Activated naive CD4-positive, alpha-beta T cell treated with anti-CD3 and anti-CD28 coated beads for 36 hours (primary cell): ENCODE measurements at regions not wholly inside any gene's neighbourhood (a gene's known extent, or its start where the extent isn't known, plus 50 kb on each side); places are given as distances from the start of the nearest gene placed in this dataset.
A peak's percentile ranks its signal among the peaks of the same experiment; 100 is the strongest.
"Not testable (repeated sequence)": the region's sequence is repeated elsewhere in the genome, so short reads cannot be mapped to it uniquely, and the experiment has no call there.

ENCODE experiments used
- CTCF ChIA-PET: fragments of 350-600 bp; sonication (Branson Sonifier 250); formaldehyde crosslinking; loops from one replicate; lab custom pipeline; 2021; ENCODE audit warnings: antibody characterized with exemption; lab: Charles Lee
- DNase-seq: peaks from one replicate; pipeline ENCODE4 v3.0.0-alpha.2; 2020
- H3K27ac Mint-ChIP-seq: one replicate; pipeline ENCODE4 v1.8.0; 2021; ENCODE audit warnings: mild to moderate bottlenecking, mixed read lengths
- H3K27me3 Mint-ChIP-seq: one replicate; pipeline ENCODE4 v1.8.0; 2021; ENCODE audit warnings: low read depth, mixed read lengths
- H3K36me3 Mint-ChIP-seq: one replicate; pipeline ENCODE4 v1.8.0; 2021; ENCODE audit warnings: low read depth, mixed read lengths
- H3K4me1 Mint-ChIP-seq: one replicate; pipeline ENCODE4 v1.8.0; 2021; ENCODE audit warnings: low read depth, mixed read lengths
- H3K4me3 Mint-ChIP-seq: one replicate; pipeline ENCODE4 v1.8.0; 2021; ENCODE audit warnings: mild to moderate bottlenecking, moderate library complexity, mixed read lengths
- H3K9me3 Mint-ChIP-seq: one replicate; pipeline ENCODE4 v1.8.0; 2021; ENCODE audit warnings: mixed read lengths
- intact Hi-C: fragments of 100-400 bp; cut with micrococcal nuclease; formaldehyde crosslinking; loops from one replicate; pipeline ENCODE4 v1.15.1; 2023

- Mint-ChIP-seq H3K27me3 (peaks cover 6% of the 10 kb centered on the region), H3K4me1 (no peaks in the 10 kb centered on the region), H3K36me3 (no peaks in the 10 kb centered on the region), H3K27ac (no peak overlapping the region), H3K4me3 (no peak overlapping the region), H3K9me3 (no peaks in the 10 kb centered on the region)
- intact Hi-C loops: no loop called here
- CTCF ChIA-PET: interaction anchor here (1.5 kb wide), 1 partner anchor 12 kb away, joined by 4 read pairs; no protein-coding TSS in a partner anchor
- no peak for DNase-seq
Observed at GRCh38 chr6:99165838-99166237, 183.6 kb downstream of the FAXC start.

DNA sequence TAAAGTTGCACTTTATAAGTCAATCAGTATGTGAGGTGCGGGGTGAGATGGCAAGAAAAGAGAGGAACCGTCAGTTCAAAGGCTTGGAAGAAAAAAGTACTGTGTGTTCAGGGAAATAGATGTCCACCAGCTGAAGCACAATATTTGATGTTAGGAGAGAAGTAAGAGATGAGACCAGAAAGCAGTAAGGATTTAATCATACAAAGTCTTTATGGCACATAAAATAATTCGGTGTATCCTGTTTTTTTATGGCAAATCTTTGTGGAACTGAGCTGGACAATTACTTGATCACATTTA lies 197.2 kb downstream of the FAXC start:
- Mint-ChIP-seq H3K27ac (no peak overlapping the region), H3K9me3 (no peaks in the 10 kb centered on the region), H3K36me3 (no peaks in the 10 kb centered on the region), H3K4me3 (no peak overlapping the region), H3K4me1 (no peaks in the 10 kb centered on the region), H3K27me3 (peaks cover 3% of the 10 kb centered on the region)
- CTCF ChIA-PET: interaction anchor here (0.6 to 1.4 kb wide), 6 partner anchors 9 to 911 kb away, joined by 3 to 5 read pairs (median 3); no protein-coding TSS in a partner anchor
- intact Hi-C loops: loop anchor here (5.0 to 10.0 kb wide), 2 partner anchors 90 to 133 kb away; no protein-coding TSS in a partner anchor
- DNase-seq: no peak

DNA sequence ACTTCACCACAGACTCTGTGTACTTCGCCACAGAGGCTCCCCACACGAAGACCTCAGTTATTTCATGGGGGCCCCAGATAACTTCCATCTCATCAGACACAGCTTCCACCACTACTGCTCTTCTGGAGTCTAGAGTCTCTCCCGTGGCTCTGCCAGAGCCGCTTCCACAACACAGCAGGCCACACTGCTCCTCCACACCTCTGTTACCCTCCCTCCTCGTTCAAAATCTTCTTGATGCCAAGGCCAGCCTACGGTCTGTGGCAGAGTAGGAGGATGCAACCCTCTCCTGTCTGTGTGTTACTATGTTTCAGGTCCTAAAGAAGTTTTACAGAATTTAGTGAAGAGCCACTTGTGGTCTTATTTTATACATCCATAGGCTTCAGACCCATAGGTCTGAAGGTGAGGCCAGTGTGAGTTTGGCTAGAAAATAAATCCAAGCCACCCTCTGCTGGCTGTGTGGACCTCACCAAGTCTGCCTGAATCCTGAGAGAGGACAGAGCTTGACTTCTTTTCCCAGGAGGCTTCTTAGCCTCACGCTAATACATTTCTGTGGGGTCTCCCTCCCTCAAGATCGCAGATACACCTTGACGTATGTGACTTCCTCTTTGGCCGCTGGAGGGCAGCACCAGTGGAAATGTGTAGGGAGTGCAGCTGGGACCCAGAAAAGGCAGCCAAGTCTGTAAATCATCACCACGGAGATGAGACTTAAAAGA lies 197.7 kb downstream of the FAXC start:
- CTCF ChIA-PET: interaction anchor here (1.1 to 1.4 kb wide), 4 partner anchors 9 to 90 kb away, joined by 3 to 5 read pairs (median 4); no protein-coding TSS in a partner anchor
- Mint-ChIP-seq H3K4me1 (no peaks in the 10 kb centered on the region), H3K9me3 (no peaks in the 10 kb centered on the region), H3K36me3 (no peaks in the 10 kb centered on the region), H3K27ac (no peak overlapping the region), H3K4me3 (no peak overlapping the region), H3K27me3 (peaks cover 3% of the 10 kb centered on the region)
- peak; percentile 67 for DNase-seq
- intact Hi-C loops: loop anchor here (5.0 to 10.0 kb wide), 2 partner anchors 91 to 133 kb away; no protein-coding TSS in a partner anchor

GRCh38 chr6:99148761-99149160 lies 200.7 kb downstream of the FAXC start:
- no peaks in the 10 kb centered on the region for H3K4me1 Mint-ChIP-seq
- CTCF ChIA-PET: interaction anchor here (0.7 kb wide), 1 partner anchor 12 kb away, joined by 3 read pairs; no protein-coding TSS in a partner anchor
- intact Hi-C loops: no loop called here
- H3K9me3 Mint-ChIP-seq: no peaks in the 10 kb centered on the region
- DNase-seq: no peak
- no peaks in the 10 kb centered on the region for H3K36me3 Mint-ChIP-seq
- no peak overlapping the region for H3K4me3 Mint-ChIP-seq
- H3K27ac Mint-ChIP-seq: no peak overlapping the region
- peaks cover 9% of the 10 kb centered on the region for H3K27me3 Mint-ChIP-seq

GRCh38 chr6:99148111-99148510 lies 200.4 kb upstream of the FBXL4 start:
- no peak overlapping the region for H3K4me3 Mint-ChIP-seq
- peaks cover 10% of the 10 kb centered on the region for H3K27me3 Mint-ChIP-seq
- no peak overlapping the region for H3K27ac Mint-ChIP-seq
- CTCF ChIA-PET: interaction anchor here (0.7 to 1.2 kb wide), 2 partner anchors 8 to 12 kb away, joined by 3 read pairs; no protein-coding TSS in a partner anchor
- no peaks in the 10 kb centered on the region for H3K36me3 Mint-ChIP-seq
- intact Hi-C loops: no loop called here
- no peak for DNase-seq
- H3K9me3 Mint-ChIP-seq: no peaks in the 10 kb centered on the region
- no peaks in the 10 kb centered on the region for H3K4me1 Mint-ChIP-seq

DNA sequence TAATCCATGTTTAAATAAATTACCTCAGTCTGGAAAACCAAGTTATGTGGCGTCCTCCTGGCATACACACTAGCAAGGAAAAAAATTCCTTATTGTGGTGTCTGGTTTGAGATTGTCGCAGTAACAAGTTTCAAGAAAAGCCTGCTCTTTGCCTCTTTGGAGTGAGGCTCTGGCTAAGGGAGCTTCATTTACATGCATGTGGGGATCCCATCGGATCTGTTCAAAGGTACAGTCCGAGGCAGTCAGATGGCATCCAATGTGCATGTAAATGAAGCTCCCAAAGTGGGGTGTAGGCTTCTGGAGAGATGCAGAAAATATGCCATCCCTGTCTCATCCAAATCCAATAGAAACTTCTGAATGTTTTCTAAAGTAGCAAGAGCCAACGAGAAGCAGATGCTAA lies 199.5 kb upstream of the FBXL4 start:
- H3K36me3 Mint-ChIP-seq: no peaks in the 10 kb centered on the region
- H3K4me3 Mint-ChIP-seq: no peak overlapping the region
- no peak for DNase-seq
- intact Hi-C loops: no loop called here
- no peak overlapping the region for H3K27ac Mint-ChIP-seq
- no peaks in the 10 kb centered on the region for H3K4me1 Mint-ChIP-seq
- CTCF ChIA-PET: interaction anchor here (1.2 kb wide), 1 partner anchor 9 kb away, joined by 3 read pairs; no protein-coding TSS in a partner anchor
- H3K9me3 Mint-ChIP-seq: no peaks in the 10 kb centered on the region
- H3K27me3 Mint-ChIP-seq: peaks cover 9% of the 10 kb centered on the region

- intact Hi-C loops: no loop called here
- no peak overlapping the region for H3K27ac Mint-ChIP-seq
- DNase-seq: no peak
- CTCF ChIA-PET: no interaction called here
- no peaks in the 10 kb centered on the region for H3K36me3 Mint-ChIP-seq
- H3K9me3 Mint-ChIP-seq: no peaks in the 10 kb centered on the region
- H3K27me3 Mint-ChIP-seq: peaks cover 7% of the 10 kb centered on the region
- H3K4me1 Mint-ChIP-seq: no peaks in the 10 kb centered on the region
- no peak overlapping the region for H3K4me3 Mint-ChIP-seq
Observed at GRCh38 chr6:99146711-99147110, 199.0 kb upstream of the FBXL4 start.

- intact Hi-C loops: no loop called here
- CTCF ChIA-PET: no interaction called here
- H3K36me3 Mint-ChIP-seq: no peaks in the 10 kb centered on the region
Observed at GRCh38 chr6:99145738-99146137, 198.0 kb upstream of the FBXL4 start.

DNA sequence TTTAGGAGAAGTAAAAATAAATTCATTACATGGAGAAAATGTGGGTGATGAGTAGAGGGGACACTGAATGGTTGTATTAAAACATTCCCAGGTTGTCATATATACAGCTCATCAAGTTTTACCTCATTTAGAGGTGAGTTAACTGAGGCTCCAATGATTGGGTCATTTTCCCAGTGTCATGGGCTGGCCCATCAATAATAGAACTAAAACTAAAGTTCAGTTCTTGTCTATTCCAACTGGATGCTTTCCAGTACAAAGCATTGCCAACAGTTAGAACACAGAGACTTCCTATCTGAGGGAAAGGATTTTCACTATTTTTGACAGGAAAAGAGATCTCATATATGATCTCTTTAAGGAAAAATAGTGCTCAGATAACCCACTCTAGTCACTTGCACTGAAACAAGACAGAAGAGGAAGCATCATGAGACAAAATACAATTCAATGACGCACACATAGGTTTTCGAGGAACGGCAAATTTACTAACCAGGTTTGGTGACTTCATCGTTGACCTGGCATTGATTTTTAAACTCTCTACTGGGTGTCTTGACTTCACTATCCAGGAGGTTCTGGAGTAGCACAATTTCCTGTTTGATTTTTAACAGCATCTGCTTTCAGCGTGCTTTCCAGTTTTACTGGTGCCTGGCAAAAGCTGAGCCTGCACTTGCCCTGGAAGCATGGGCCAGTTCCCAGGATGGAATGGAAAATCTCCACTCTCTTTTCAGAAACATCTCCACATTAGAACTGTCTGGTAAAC lies 195.5 kb upstream of the FBXL4 start:
- Mint-ChIP-seq H3K9me3 (no peaks in the 10 kb centered on the region), H3K27ac (no peak overlapping the region), H3K4me1 (no peaks in the 10 kb centered on the region), H3K27me3 (peaks cover 7% of the 10 kb centered on the region), H3K4me3 (no peak overlapping the region), H3K36me3 (no peaks in the 10 kb centered on the region)
- CTCF ChIA-PET: interaction anchor here (0.6 kb wide), 1 partner anchor 147 kb away, joined by 5 read pairs; no protein-coding TSS in a partner anchor
- intact Hi-C loops: no loop called here
- DNase-seq: no peak

More at GRCh38 chr6:99145738-99146137, 198.0 kb upstream of the FBXL4 start:
- no peak overlapping the region for H3K27ac Mint-ChIP-seq
- H3K27me3 Mint-ChIP-seq: peaks cover 7% of the 10 kb centered on the region
- no peaks in the 10 kb centered on the region for H3K4me1 Mint-ChIP-seq
- no peak overlapping the region for H3K4me3 Mint-ChIP-seq
- DNase-seq: no peak
- H3K9me3 Mint-ChIP-seq: no peaks in the 10 kb centered on the region

- not testable (repeated sequence) for H3K4me3 Mint-ChIP-seq
Observed at GRCh38 chr6:99141906-99142305, 194.2 kb upstream of the FBXL4 start.

GRCh38 chr6:99138445-99138844 lies 190.7 kb upstream of the FBXL4 start:
- intact Hi-C loops: no loop called here
- Mint-ChIP-seq H3K4me3 (no peak overlapping the region), H3K27me3 (peaks cover 3% of the 10 kb centered on the region), H3K9me3 (no peaks in the 10 kb centered on the region), H3K36me3 (no peaks in the 10 kb centered on the region), H3K27ac (no peak overlapping the region), H3K4me1 (no peaks in the 10 kb centered on the region)
- CTCF ChIA-PET: no interaction called here
- DNase-seq: no peak

More at GRCh38 chr6:99141906-99142305, 194.2 kb upstream of the FBXL4 start:
- H3K36me3 Mint-ChIP-seq, H3K27ac Mint-ChIP-seq, H3K4me1 Mint-ChIP-seq, CTCF ChIA-PET, H3K9me3 Mint-ChIP-seq, DNase-seq, intact Hi-C loops: not testable (repeated sequence)
- peaks cover 10% of the 10 kb centered on the region for H3K27me3 Mint-ChIP-seq

- DNase-seq: no peak
- Mint-ChIP-seq H3K36me3 (no peaks in the 10 kb centered on the region), H3K9me3 (no peaks in the 10 kb centered on the region), H3K27me3 (peaks cover 3% of the 10 kb centered on the region), H3K27ac (no peak overlapping the region), H3K4me3 (no peak overlapping the region), H3K4me1 (no peaks in the 10 kb centered on the region)
- CTCF ChIA-PET: no interaction called here
- intact Hi-C loops: no loop called here
Observed at GRCh38 chr6:99137314-99137713, 189.6 kb upstream of the FBXL4 start.
